DMS 273 treated with DMSO at 0.1 percent for 48 hours (cell line): ENCODE measurements at regions not wholly inside any gene's neighbourhood (a gene's known extent, or its start where the extent isn't known, plus 50 kb on each side); places are given as distances from the start of the nearest gene placed in this dataset.
"Not testable (repeated sequence)": the region's sequence is repeated elsewhere in the genome, so short reads cannot be mapped to it uniquely, and the experiment has no call there.

Experiments used
- DNase-seq: peaks from one replicate; lab custom pipeline; 2025; lab: John Stamatoyannopoulos, UW

DNA sequence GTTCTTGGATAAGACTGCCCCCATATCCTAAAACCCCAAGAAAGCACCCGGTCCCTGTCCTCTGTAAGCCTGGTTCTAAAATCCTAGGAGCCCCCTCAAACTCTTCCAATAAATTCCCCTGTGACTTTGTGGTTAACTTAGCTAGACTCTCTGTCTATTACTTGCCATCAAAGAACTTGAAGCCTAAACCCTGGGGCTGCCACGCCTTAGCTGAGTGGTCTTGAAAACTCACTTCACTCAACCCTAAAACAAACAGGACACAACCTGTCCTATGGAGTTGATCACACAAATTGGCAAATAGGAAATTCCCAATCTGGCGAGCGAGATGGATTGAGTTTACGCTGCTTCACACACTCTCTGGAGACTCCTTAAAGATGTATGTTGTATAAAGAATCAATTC lies 191.4 kb upstream of the SVIL start:
- no peak for DNase-seq

GRCh38 chr10:29823553-29824080 lies 188.8 kb upstream of the SVIL start:
- DNase-seq, result no peak

GRCh38 chr10:29820890-29821461 lies 186.2 kb upstream of the SVIL start:
- no peak for DNase-seq

GRCh38 chr10:29816801-29817558 lies 182.2 kb upstream of the SVIL start:
- DNase-seq, result no peak

GRCh38 chr10:29815572-29815971 lies 180.8 kb upstream of the SVIL start:
- DNase-seq, result no peak

DNA sequence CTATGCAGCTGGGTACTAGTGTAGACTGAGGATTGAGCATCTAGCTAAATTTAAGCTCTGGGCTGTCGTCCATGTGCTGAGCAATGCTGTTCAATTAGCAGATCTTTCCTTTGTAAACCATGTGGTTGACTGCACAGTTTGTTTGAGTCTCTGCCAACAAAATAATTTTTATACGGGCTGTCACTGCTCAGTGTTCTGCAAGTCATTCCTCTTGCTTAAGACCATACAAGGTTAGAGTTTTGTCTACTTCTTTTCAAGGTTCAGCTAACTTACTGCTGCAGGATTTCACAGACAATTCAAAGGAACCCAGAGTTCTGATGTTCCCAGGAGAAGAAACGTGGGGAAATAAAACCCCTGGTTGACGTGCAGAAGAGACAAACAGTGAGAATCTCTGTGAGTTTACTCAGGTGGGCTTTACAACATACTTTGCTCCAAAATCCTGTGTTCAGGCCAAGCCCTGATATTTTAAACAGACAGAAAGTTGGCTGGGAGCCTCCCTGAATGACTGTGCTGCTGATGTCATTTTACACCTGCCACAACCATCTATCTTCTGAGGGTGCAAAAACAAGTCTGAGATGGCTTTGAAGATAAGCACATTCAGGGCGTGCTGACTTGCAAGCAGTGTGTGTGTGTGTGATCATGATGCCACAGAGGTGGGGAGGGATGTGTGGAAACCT lies 177.1 kb upstream of the SVIL start:
- DNase-seq, result peak; percentile 10

- DNase-seq, result no peak
These were observed 176.0 kb upstream of the SVIL start for GRCh38 chr10:29810816-29811215.

DNA sequence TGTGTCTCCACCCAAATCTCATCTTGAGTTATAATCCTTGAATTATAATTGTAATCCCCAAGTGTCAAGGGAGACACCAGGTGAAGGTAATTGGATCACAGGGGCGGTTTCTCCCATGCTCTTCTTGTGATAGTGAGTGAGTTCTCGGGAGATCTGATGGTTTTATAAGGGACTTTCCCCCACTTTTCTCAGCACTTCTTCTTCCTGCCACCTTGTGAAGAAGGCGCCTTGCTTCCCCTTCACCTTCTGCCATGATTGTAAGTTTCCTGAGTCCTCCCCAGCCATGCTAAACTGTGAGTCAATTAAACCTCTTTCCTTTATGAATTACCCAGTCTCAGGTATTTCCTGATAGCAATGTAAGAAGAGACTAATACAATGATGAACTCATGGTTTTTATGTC lies 175.5 kb upstream of the SVIL start:
- not testable (repeated sequence) for DNase-seq

DNA sequence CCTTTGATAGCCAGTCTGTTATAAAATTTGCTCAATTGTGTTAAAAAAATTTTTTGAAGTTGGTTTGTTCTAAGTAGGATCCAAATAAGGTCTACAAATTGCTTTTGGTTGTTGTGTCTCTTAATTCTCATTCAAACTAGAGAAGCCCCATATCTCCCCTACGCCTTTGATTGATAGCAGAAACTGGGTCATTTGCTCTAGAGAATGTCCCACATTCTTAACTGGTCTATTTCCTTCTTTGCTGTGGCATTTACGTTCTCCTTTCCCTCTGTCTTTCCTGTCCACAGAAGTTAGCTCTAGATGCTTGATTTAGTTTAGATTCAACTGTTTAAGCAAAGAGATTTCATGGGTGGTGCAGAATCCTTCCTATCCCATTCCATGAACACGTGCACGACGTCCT lies 174.6 kb upstream of the SVIL start:
- no peak for DNase-seq

GRCh38 chr10:29807163-29807806 lies 172.5 kb upstream of the SVIL start:
- no peak for DNase-seq

DNA sequence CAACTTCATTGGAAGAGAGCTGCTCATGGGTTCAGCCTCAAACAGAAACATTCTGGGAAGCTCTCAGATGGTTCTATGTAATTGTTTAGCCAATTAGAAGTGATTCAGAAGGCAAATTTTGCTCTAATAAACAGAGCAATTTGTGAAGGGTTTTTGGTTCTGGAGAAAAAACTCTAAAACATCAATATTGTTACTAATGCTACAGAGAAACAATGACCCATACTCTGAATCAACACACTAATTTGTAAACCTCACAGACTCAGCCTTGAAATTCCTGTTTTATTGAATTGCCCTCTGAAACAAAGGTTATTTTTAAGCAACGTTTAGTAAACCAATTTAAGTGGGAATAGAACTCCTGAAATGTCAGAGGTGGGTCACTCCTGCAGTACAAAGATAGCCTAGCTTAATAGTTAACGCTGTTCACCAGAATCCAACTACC lies 171.6 kb upstream of the SVIL start:
- no peak for DNase-seq

GRCh38 chr10:29805134-29805723 lies 170.5 kb upstream of the SVIL start:
- DNase-seq, result no peak

- DNase-seq, result peak; percentile 26
These were observed 169.5 kb upstream of the SVIL start for GRCh38 chr10:29804025-29804852.

GRCh38 chr10:29802171-29802570 lies 167.4 kb upstream of the SVIL start:
- DNase-seq, result no peak

DNA sequence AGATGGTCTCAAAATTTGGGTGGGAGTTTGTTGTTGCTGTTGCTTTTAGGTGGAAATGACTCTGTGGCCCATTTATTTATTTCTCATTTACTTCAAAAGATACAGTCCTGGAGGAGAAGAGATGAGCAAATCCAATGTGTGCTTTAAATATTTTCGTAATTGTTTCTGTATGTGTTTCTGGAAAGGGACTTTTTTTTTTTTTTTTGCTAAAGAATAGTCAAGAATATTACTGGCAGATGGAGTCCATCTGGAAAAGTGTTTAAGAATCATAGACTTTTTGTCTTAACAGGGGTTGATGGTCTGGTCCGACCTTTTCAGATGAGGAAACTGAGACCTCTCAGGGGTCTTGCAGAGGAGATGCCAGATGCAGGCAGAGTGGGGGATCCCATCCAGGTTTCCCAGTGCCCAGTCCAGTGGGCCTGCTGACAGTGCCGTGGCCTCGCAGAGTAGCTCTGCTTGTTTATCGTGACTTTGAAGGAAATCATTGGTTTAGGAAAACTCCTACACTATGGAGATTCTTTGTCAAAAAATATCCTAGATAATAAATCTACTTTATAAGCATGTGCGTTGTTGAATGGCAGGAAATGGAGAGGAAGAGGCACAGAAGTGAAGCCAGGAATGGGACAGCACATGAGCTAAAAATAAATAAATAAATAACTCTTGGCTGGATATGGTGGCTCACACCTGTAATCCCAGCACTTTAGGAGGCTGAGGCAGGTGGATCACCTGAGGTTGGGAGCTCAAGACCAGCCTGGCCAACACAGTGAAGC lies 164.3 kb upstream of the SVIL start:
- no peak for DNase-seq

DNA sequence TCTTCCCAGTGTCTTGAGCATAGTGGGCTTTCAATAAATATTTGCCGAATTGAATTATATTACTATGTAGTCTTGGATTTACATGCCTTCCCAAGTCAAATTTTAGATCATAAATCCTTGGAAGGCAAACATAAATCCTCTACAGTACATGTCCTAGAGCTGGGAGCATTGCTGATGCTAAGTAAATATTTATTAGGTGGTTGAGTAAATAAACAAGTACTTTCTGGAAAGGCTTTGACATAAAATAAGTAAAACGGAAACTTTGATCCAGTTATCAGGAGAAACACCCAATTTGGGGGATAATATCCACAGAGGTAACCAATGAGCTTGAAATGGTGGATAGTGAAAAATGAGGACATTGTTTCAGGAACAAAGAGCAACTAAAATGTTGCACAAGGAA lies 162.8 kb upstream of the SVIL start:
- no peak for DNase-seq

- no peak for DNase-seq
These were observed 161.1 kb upstream of the SVIL start for GRCh38 chr10:29795850-29796249.

- DNase-seq, result no peak
These were observed 160.2 kb upstream of the SVIL start for GRCh38 chr10:29794776-29795611.

- no peak for DNase-seq
These were observed 157.0 kb upstream of the SVIL start for GRCh38 chr10:29791773-29792172.

- no peak for DNase-seq
These were observed 155.4 kb upstream of the SVIL start for GRCh38 chr10:29790207-29790606.
